Heart left ventricle (tissue), 16 donors: ENCODE measurements at regions not wholly inside any gene's neighbourhood (a gene's known extent, or its start where the extent isn't known, plus 50 kb on each side); places are given as distances from the start of the nearest gene placed in this dataset.

Experiments
- ATAC-seq, 4 donors: fragments of 200-7000 bp; cut with Tn5 transposase; one replicate each; pipeline ENCODE4 v1.9.1; 2020 to 2022; ENCODE audit warnings: moderate library complexity in 4 of 4, mild to moderate bottlenecking in 3 of 4, moderate number of reproducible peaks in 1 of 4
- DNase-seq, 5 donors: peaks; one replicate each; pipeline ENCODE4 v3.0.0-alpha.2; 2020
- H3K27ac ChIP-seq, 12 donors: fragments of 200-600 bp; sonication (generic) in 4 of 12; one replicate each; pipeline versions ENCODE4 v1.5.0 to v1.8.0; 2016 to 2022; ENCODE audit warnings: mild to moderate bottlenecking in 2 of 12
- H3K27me3 ChIP-seq, 9 donors: fragments of 200-600 bp; sonication (generic) in 2 of 9; one replicate each; pipeline versions ENCODE4 v1.5.1 to v1.8.0; 2016 to 2022; ENCODE audit warnings: mild to moderate bottlenecking in 3 of 9
- H3K36me3 ChIP-seq, 9 donors: fragments of 200-600 bp; sonication (generic) in 2 of 9; one replicate each; pipeline versions ENCODE4 v1.5.0 to v1.8.0; 2018 to 2022; ENCODE audit warnings: mild to moderate bottlenecking in 2 of 9
- H3K4me1 ChIP-seq, 12 donors: fragments of 200-600 bp; sonication (generic) in 4 of 12; one replicate each; pipeline versions ENCODE4 v1.5.0 to v1.8.0; 2016 to 2022; ENCODE audit warnings: mild to moderate bottlenecking in 3 of 12
- H3K4me3 ChIP-seq, 12 donors: fragments of 200-600 bp; sonication (generic) in 4 of 12; one replicate each; pipeline versions ENCODE4 v1.5.0 to v1.8.0; 2017 to 2022; ENCODE audit warnings: mild to moderate bottlenecking in 9 of 12, moderate library complexity in 4 of 12
- H3K9me3 ChIP-seq, 12 donors: fragments of 200-600 bp; sonication (generic) in 4 of 12; one replicate each; pipeline versions ENCODE4 v1.5.0 to v1.8.0; 2016 to 2022; ENCODE audit warnings: mild to moderate bottlenecking in 1 of 12
- POLR2A ChIP-seq, 2 donors: fragments of 450-650 bp; IDR thresholded peaks; one replicate each; pipeline ENCODE4 v1.6.1; 2017; ENCODE audit warnings: antibody characterized with exemption in 2 of 2, mild to moderate bottlenecking in 2 of 2, moderate library complexity in 2 of 2
- WGBS, 4 donors: extraction: QIAGEN DNeasy Blood & Tissue Kit in 2 of 4; methylation state at CpG; one replicate each; pipeline versions ENCODE4 v1.1.5 to v1.1.7; 2013 to 2018; 5-methylcytosine and 5-hydroxymethylcytosine counted together
- intact Hi-C, 10 donors: fragments of 100-400 bp; cut with DNase I; formaldehyde crosslinking; loops; one replicate each; pipeline versions ENCODE4 v1.11.1 to v1.14.2; 2022
- TF ChIP-seq, protein P1 (sequence below), 12 donors: fragments of 200-600 bp; sonication (generic) in 4 of 12; IDR thresholded peaks; one replicate each; pipeline versions ENCODE4 v1.5.0 to v1.8.0; 2018 to 2022; ENCODE audit warnings: antibody characterized with exemption in 12 of 12, mild to moderate bottlenecking in 5 of 12
- donor health status: ischemic (EF 13 %, LVEDD 7.1; RV severe dilation, severe dysfunction).
- donor health status: healthy with polysubstance abuse.
- donor health status: DM: no; HTN: yes; CAD: no.
- donor health status: DM: no; HTN: no; CAD: no.
- donor health status: ischemic (EF 25% LVEDD 6.9; RV normal size, moderate dysfunction).
- donor health status: ischemic (EF 25% LVEDD 5.7; RV mildly dilated, moderate dysfunction).
- donor health status: healthy.
- donor health status: DM: yes; HTN: yes; CAD: no.
- donor health status: ischemic (EF 35%, LVEDD 5.7; RV mildly dilated, moderate dysfunction).
- donor health status: nonischemic (EF 11% LVEDD 7.7; RV severe dilation, severe dysfunction).
- donor health status: DM: yes; HTN: yes; CAD: no.
- donor health status: PGD.
- donor health status: ischemic (EF 29% LVEDD 5.4; RV normal size, mild dysfunction).
- donor health status: nonischemic (EF 23%, LVEDD 6.1; RV moderate dilation, normal function).

DNA sequence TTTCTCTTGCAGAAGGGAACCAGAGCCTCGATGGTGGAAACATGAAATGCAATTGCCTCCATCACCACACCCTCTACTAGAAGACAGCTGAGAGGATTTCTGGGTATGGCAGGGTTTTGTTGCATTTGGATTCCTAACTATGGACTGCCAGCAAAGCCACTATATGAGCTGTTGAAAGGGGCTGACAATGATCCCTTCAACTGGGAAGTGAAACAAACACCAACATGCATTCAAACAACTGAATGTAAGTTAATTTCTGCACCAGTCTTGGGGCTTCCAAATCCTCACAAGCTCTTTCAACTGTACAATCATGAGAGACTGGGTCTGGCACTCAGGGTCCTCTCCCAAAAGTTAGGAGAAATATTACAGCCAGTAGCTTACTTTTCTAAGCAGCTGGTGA, 116.7 kb upstream of the PLCL2 start:
- ATAC-seq = no peak
- Histone ChIP-seq H3K27me3 (no peaks in the 10 kb centered on the region), H3K36me3 (no peaks in the 10 kb centered on the region), H3K4me1 (peaks cover 0 to 38% (median 19%) of the 10 kb centered on the region in 12 donors), H3K4me3 (no peak overlapping the region), H3K27ac (peak overlapping the region in 8 of 12 donors; percentile 15 to 90 (median 76)), H3K9me3 (no peaks in the 10 kb centered on the region)
- 39 to 64% (median 55%) methylated on average over 1 of the region's 1 CpG for WGBS, 4 donors
- no peak for TF ChIP-seq POLR2A (IDR thresholded peaks at IDR 0.05)
- TF ChIP-seq, protein P1, sequence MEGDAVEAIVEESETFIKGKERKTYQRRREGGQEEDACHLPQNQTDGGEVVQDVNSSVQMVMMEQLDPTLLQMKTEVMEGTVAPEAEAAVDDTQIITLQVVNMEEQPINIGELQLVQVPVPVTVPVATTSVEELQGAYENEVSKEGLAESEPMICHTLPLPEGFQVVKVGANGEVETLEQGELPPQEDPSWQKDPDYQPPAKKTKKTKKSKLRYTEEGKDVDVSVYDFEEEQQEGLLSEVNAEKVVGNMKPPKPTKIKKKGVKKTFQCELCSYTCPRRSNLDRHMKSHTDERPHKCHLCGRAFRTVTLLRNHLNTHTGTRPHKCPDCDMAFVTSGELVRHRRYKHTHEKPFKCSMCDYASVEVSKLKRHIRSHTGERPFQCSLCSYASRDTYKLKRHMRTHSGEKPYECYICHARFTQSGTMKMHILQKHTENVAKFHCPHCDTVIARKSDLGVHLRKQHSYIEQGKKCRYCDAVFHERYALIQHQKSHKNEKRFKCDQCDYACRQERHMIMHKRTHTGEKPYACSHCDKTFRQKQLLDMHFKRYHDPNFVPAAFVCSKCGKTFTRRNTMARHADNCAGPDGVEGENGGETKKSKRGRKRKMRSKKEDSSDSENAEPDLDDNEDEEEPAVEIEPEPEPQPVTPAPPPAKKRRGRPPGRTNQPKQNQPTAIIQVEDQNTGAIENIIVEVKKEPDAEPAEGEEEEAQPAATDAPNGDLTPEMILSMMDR (IDR thresholded peaks at IDR 0.05) = no peak
- intact Hi-C loops = loop anchor here in 5 of 10 donors (2.0 to 10.0 kb wide), 7 partner anchors 25 to 257 kb away; partner anchors contain the start of gene PLCL2 (in 2 of the 5)
- DNase-seq = no peak

DNA sequence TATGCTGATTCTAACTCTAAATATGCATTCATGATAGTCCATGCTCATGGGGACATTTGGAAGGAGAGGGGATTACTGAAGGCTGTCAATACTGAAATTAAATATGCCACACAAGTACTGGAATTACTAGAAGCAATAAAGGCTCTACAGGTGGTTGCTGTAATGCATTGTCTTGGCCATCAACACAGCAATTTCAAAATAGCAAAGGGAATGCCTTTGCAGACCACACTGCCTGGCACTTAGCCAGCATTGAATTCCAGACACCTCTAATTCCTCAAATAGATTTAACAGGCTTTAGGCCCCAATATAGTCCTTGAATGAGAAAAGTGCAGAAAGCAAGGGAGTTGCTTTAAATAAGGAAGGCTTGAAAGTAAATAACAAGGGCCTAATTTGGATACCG, 115.8 kb upstream of the PLCL2 start:
- peak overlapping the region in 11 of 12 donors; percentile 11 to 90 (median 76) for H3K27ac ChIP-seq
- H3K4me1 ChIP-seq = peaks cover 0 to 38% (median 19%) of the 10 kb centered on the region in 12 donors
- H3K4me3 ChIP-seq = no peak overlapping the region
- no peaks in the 10 kb centered on the region for H3K9me3 ChIP-seq
- TF ChIP-seq, protein P1 (IDR thresholded peaks at IDR 0.05) = no peak
- no peak for TF ChIP-seq POLR2A (IDR thresholded peaks at IDR 0.05)
- intact Hi-C loops = loop anchor here in 5 of 10 donors (2.0 to 10.0 kb wide), 7 partner anchors 26 to 256 kb away; partner anchors contain the start of gene PLCL2 (in 2 of the 5)
- H3K27me3 ChIP-seq = no peaks in the 10 kb centered on the region
- no peaks in the 10 kb centered on the region for H3K36me3 ChIP-seq
- ATAC-seq (peak in 2 of 4 donors; percentile 10), DNase-seq (peak in 1 of 5 donors; percentile 39)
- 11 to 35% (median 19%) methylated on average over 1 of the region's 1 CpG for WGBS, 4 donors

DNA sequence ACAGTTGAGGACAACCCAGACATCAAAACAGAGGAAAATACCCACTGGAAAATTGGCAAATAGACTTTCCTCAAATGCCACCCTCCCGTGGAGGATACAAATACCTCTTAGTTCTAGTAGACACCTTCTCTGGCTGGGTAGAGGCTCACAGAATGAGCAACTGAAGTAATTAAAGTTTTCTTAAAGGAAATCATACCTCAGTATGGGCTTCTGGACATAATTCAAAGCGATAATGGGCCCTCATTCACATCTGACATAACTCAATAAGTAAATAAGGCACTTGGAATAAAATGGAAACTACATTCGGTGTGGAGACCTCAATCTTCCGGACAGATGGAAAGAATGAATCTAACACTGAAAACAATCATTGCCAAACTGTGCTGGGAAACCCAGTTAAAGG, 115.2 kb upstream of the PLCL2 start:
- ATAC-seq = peak in 1 of 4 donors; percentile 24
- WGBS, 4 donors = 41 to 70% (median 62%) methylated on average over 4 of the region's 4 CpGs
- no peak for DNase-seq
- TF ChIP-seq, protein P1 (IDR thresholded peaks at IDR 0.05) = no peak
- no peak for TF ChIP-seq POLR2A (IDR thresholded peaks at IDR 0.05)
- Histone ChIP-seq H3K27ac (peak overlapping the region; percentile 11 to 90 (median 76)), H3K36me3 (no peaks in the 10 kb centered on the region), H3K27me3 (no peaks in the 10 kb centered on the region), H3K9me3 (no peaks in the 10 kb centered on the region), H3K4me3 (no peak overlapping the region), H3K4me1 (peaks cover 0 to 38% (median 19%) of the 10 kb centered on the region in 12 donors)
- intact Hi-C loops = loop anchor here in 5 of 10 donors (2.0 to 10.0 kb wide), 7 partner anchors 27 to 255 kb away; partner anchors contain the start of gene PLCL2 (in 2 of the 5)

DNA sequence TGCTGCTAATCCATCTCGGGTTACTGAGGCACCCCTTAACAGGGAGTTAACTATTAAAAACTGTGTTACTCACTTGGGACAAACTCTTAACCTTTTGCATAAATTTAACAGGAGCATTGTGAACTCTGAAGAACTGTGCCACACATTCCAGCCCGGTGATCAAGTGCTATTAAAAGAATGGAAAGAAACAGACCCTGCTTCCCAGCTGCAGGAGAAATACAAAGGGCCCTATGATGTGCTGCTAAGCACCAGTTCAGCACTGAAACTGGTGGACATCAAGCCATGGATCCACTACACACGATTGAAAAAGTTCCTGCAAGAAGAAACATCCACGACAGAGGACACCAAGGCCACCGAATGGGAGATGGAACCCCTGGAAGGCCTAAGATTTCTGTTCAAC, 114.7 kb upstream of the PLCL2 start:
- TF ChIP-seq, protein P1 (IDR thresholded peaks at IDR 0.05) = no peak
- TF ChIP-seq POLR2A (IDR thresholded peaks at IDR 0.05) = no peak
- 40 to 57% (median 52%) methylated on average over 5 of the region's 5 CpGs for WGBS, 4 donors
- no peak overlapping the region for H3K4me3 ChIP-seq
- no peaks in the 10 kb centered on the region for H3K27me3 ChIP-seq
- H3K9me3 ChIP-seq = no peaks in the 10 kb centered on the region
- peak overlapping the region; percentile 11 to 90 (median 76) for H3K27ac ChIP-seq
- H3K36me3 ChIP-seq = no peaks in the 10 kb centered on the region
- intact Hi-C loops = no loop called here
- peaks cover 0 to 38% (median 19%) of the 10 kb centered on the region in 12 donors for H3K4me1 ChIP-seq
- ATAC-seq (peak; percentile 88 to 94 (median 93)), DNase-seq (peak in 3 of 5 donors; percentile 30 to 64 (median 46))
